CD14-positive monocyte (primary cell): ENCODE measurements at regions not wholly inside any gene's neighbourhood (a gene's known extent, or its start where the extent isn't known, plus 50 kb on each side); places are given as distances from the start of the nearest gene placed in this dataset.

Experiments
- DNase-seq, 3 donors: peaks; one replicate each; pipeline ENCODE4 v3.0.0-alpha.2; 2011 to 2022
- H2AFZ ChIP-seq: 2 replicates; pipeline ENCODE4 v1.6.0; 2012; ENCODE audit warnings: mild to moderate bottlenecking, low read depth, low read length, inconsistent platforms; ENCODE audit not compliant: insufficient read depth, poor library complexity, severe bottlenecking
- H3K27ac ChIP-seq, 2 donors: 1 replicate in 1 of 2; 2 replicates in 1 of 2; pipeline ENCODE4 v1.5.1; 2012 to 2013; ENCODE audit warnings: low read length in 2 of 2, control low read depth in 1 of 2, inconsistent platforms in 1 of 2, low read depth in 1 of 2, mild to moderate bottlenecking in 1 of 2
- H3K27me3 ChIP-seq, 2 donors: one replicate each; pipeline versions ENCODE4 v1.6.0 to v1.6.1; 2011 to 2013; ENCODE audit warnings: low read length in 2 of 2; ENCODE audit not compliant: control insufficient read depth in 2 of 2, insufficient read depth in 2 of 2
- H3K36me3 ChIP-seq, 2 donors: replicated peaks in 1 of 2; 1 replicate in 1 of 2; 2 replicates in 1 of 2; pipeline versions ENCODE4 v1.5.1 to v1.6.1; 2012 to 2013; ENCODE audit warnings: low read length in 2 of 2, control low read depth in 1 of 2, inconsistent platforms in 1 of 2, mild to moderate bottlenecking in 1 of 2; ENCODE audit not compliant: insufficient read depth in 2 of 2, control insufficient read depth in 1 of 2
- H3K4me1 ChIP-seq, 2 donors: 1 replicate in 1 of 2; 2 replicates in 1 of 2; pipeline versions ENCODE4 v1.5.1 to v1.6.1; 2012 to 2013; ENCODE audit warnings: low read length in 2 of 2, control low read depth in 1 of 2, inconsistent platforms in 1 of 2, mild to moderate bottlenecking in 1 of 2, moderate library complexity in 1 of 2; ENCODE audit not compliant: insufficient read depth in 2 of 2, control insufficient read depth in 1 of 2
- H3K4me2 ChIP-seq: replicated peaks from 2 replicates; pipeline ENCODE3; 2012; ENCODE audit warnings: low read length, moderate library complexity, mild to moderate bottlenecking; ENCODE audit not compliant: poor library complexity, severe bottlenecking; ENCODE audit errors: extremely low read depth
- H3K4me3 ChIP-seq, 3 experiments: fragments of 200-600 bp in 1 of 3; sonication (generic) in 1 of 3; replicated peaks in 1 of 3; 1 replicate in 2 of 3; 2 replicates in 1 of 3; pipeline ENCODE4 v1.5.1; 2011 to 2013; ENCODE audit warnings: low read length in 3 of 3, mild to moderate bottlenecking in 3 of 3, control low read depth in 2 of 3, low read depth in 2 of 3, inconsistent platforms in 1 of 3, moderate library complexity in 1 of 3
- H3K79me2 ChIP-seq: 2 replicates; pipeline ENCODE4 v1.6.0; 2012; ENCODE audit warnings: mild to moderate bottlenecking, control low read depth, inconsistent platforms, low read length, moderate library complexity; ENCODE audit not compliant: insufficient read depth
- H3K9ac ChIP-seq: 2 replicates; pipeline ENCODE4 v1.6.0; 2017; ENCODE audit warnings: low read length, mild to moderate bottlenecking; ENCODE audit not compliant: insufficient read depth, poor library complexity, severe bottlenecking
- H3K9me3 ChIP-seq, 2 donors: replicated peaks in 1 of 2; 1 replicate in 1 of 2; 2 replicates in 1 of 2; pipeline versions ENCODE4 v1.5.1 to v1.6.1; 2012 to 2013; ENCODE audit warnings: low read length in 2 of 2, control low read depth in 1 of 2; ENCODE audit not compliant: control insufficient read depth in 1 of 2, insufficient read depth in 1 of 2
- H4K20me1 ChIP-seq: 2 replicates; pipeline ENCODE4 v1.6.0; 2012; ENCODE audit warnings: mild to moderate bottlenecking, low read length, control low read depth, moderate library complexity; ENCODE audit not compliant: insufficient read depth
- H3K27ac Mint-ChIP-seq, 7 donors: one replicate each; pipeline ENCODE4 v1.8.0; 2020; ENCODE audit warnings: mild to moderate bottlenecking in 7 of 7, mixed read lengths in 7 of 7, moderate library complexity in 6 of 7, inconsistent platforms in 2 of 7
- H3K27me3 Mint-ChIP-seq, 3 donors: one replicate each; pipeline ENCODE4 v1.8.0; 2021 to 2022; ENCODE audit warnings: low read depth in 3 of 3, mild to moderate bottlenecking in 3 of 3, mixed read lengths in 3 of 3, moderate library complexity in 3 of 3, inconsistent platforms in 1 of 3
- H3K36me3 Mint-ChIP-seq, 2 donors: one replicate each; pipeline ENCODE4 v1.8.0; 2020; ENCODE audit warnings: mixed read lengths in 2 of 2, inconsistent platforms in 1 of 2, mild to moderate bottlenecking in 1 of 2
- H3K4me1 Mint-ChIP-seq: one replicate; pipeline ENCODE4 v1.8.0; 2020; ENCODE audit warnings: mild to moderate bottlenecking, mixed read lengths
- H3K4me3 Mint-ChIP-seq, 2 donors: one replicate each; pipeline ENCODE4 v1.8.0; 2020; ENCODE audit warnings: mild to moderate bottlenecking in 2 of 2, mixed read lengths in 2 of 2, moderate library complexity in 1 of 2
- H3K9me3 Mint-ChIP-seq, 7 donors: one replicate each; pipeline ENCODE4 v1.8.0; 2020 to 2022; ENCODE audit warnings: mixed read lengths in 7 of 7, mild to moderate bottlenecking in 6 of 7, moderate library complexity in 6 of 7, inconsistent platforms in 2 of 7
- CTCF ChIP-seq: fragments of 200-600 bp; IDR thresholded peaks from one replicate; pipeline ENCODE4 v1.8.0; 2022; ENCODE audit warnings: antibody characterized with exemption, mild to moderate bottlenecking
- WGBS: methylation state at CpG from one replicate; pipeline ENCODE4 v1.1.5; 2013; ENCODE audit warnings: missing lambda C conversion rate; ENCODE audit not compliant: insufficient coverage; 5-methylcytosine and 5-hydroxymethylcytosine counted together
- intact Hi-C, 2 donors: fragments of 100-400 bp; cut with micrococcal nuclease; formaldehyde crosslinking; loops; one replicate each; pipeline versions ENCODE4 v1.15.0 to v1.15.1; 2023

GRCh38 chr10:78968300-78968942 lies 100.3 kb upstream of the ZMIZ1 start:
- Histone ChIP-seq H3K4me3 (no peak overlapping the region), H3K9me3 (no peaks in the 10 kb centered on the region), H2AFZ (no peak overlapping the region), H3K9ac (no peak overlapping the region), H3K36me3 (no peaks in the 10 kb centered on the region), H4K20me1 (no peaks in the 10 kb centered on the region), H3K4me1 (peaks cover 7 to 9% of the 10 kb centered on the region in 2 donors), H3K27me3 (peaks cover 0 to 6% of the 10 kb centered on the region in 2 donors), H3K4me2 (no peak overlapping the region), H3K27ac (no peak overlapping the region), H3K79me2 (no peaks in the 10 kb centered on the region)
- no peak for TF ChIP-seq CTCF
- WGBS: 83% methylated on average over 3 of the region's 9 CpGs
- intact Hi-C loops: no loop called here
- Mint-ChIP-seq H3K9me3 (peaks cover 0 to 2% (median 0%) of the 10 kb centered on the region in 7 donors), H3K36me3 (peaks cover 0 to 2% of the 10 kb centered on the region in 2 donors), H3K4me1 (peaks cover 6% of the 10 kb centered on the region), H3K27me3 (peaks cover 4 to 23% (median 7%) of the 10 kb centered on the region in 3 donors), H3K4me3 (no peak overlapping the region), H3K27ac (no peak overlapping the region)
- no peak for DNase-seq

- H3K36me3 Mint-ChIP-seq: peaks cover 0 to 2% of the 10 kb centered on the region in 2 donors
- Histone ChIP-seq H3K9ac (no peak overlapping the region), H3K4me3 (no peak overlapping the region), H3K36me3 (no peaks in the 10 kb centered on the region), H3K27me3 (peaks cover 0 to 6% of the 10 kb centered on the region in 2 donors), H3K4me2 (no peak overlapping the region), H3K4me1 (peaks cover 7 to 11% of the 10 kb centered on the region in 2 donors), H3K9me3 (no peaks in the 10 kb centered on the region), H4K20me1 (no peaks in the 10 kb centered on the region), H2AFZ (no peak overlapping the region), H3K27ac (no peak overlapping the region), H3K79me2 (no peaks in the 10 kb centered on the region)
- H3K4me3 Mint-ChIP-seq: no peak overlapping the region
- H3K9me3 Mint-ChIP-seq: peaks cover 0 to 2% (median 0%) of the 10 kb centered on the region in 7 donors
- no peak for TF ChIP-seq CTCF
- H3K4me1 Mint-ChIP-seq: peaks cover 6% of the 10 kb centered on the region
- WGBS: 67% methylated on average over 2 of the region's 3 CpGs
- H3K27me3 Mint-ChIP-seq: peaks cover 4 to 19% (median 7%) of the 10 kb centered on the region in 3 donors
- H3K27ac Mint-ChIP-seq: peak overlapping the region in 1 of 7 donors; percentile 80
- no peak for DNase-seq
- intact Hi-C loops: no loop called here
Observed at GRCh38 chr10:78968943-78969342, 99.8 kb upstream of the ZMIZ1 start.
